Left lobe of liver (tissue), 2 donors: ENCODE measurements at regions not wholly inside any gene's neighbourhood (a gene's known extent, or its start where the extent isn't known, plus 50 kb on each side); places are given as distances from the start of the nearest gene placed in this dataset.

Source experiments
- ATAC-seq: fragments of 200-7000 bp; cut with Tn5 transposase; one replicate; pipeline ENCODE4 v1.9.1; 2020; ENCODE audit warnings: mild to moderate bottlenecking, moderate library complexity
- DNase-seq: peaks from one replicate; pipeline ENCODE4 v3.0.0-alpha.2; 2020; ENCODE audit warnings: low spot score
- donor health status: DM: no; HTN: no; CAD: no; lungs with moderate emphysema.
- donor health status: DM: no; HTN: yes; CAD: no.

- ATAC-seq: no peak
- DNase-seq: no peak
Observed at GRCh38 chr2:66691031-66691965, 256.4 kb downstream of the MEIS1 start.

- DNase-seq: no peak
- ATAC-seq: no peak
Observed at GRCh38 chr2:66692521-66693054, 257.7 kb downstream of the MEIS1 start.

GRCh38 chr2:66693076-66693965 lies 258.4 kb downstream of the MEIS1 start:
- DNase-seq (no peak), ATAC-seq (no peak)

DNA sequence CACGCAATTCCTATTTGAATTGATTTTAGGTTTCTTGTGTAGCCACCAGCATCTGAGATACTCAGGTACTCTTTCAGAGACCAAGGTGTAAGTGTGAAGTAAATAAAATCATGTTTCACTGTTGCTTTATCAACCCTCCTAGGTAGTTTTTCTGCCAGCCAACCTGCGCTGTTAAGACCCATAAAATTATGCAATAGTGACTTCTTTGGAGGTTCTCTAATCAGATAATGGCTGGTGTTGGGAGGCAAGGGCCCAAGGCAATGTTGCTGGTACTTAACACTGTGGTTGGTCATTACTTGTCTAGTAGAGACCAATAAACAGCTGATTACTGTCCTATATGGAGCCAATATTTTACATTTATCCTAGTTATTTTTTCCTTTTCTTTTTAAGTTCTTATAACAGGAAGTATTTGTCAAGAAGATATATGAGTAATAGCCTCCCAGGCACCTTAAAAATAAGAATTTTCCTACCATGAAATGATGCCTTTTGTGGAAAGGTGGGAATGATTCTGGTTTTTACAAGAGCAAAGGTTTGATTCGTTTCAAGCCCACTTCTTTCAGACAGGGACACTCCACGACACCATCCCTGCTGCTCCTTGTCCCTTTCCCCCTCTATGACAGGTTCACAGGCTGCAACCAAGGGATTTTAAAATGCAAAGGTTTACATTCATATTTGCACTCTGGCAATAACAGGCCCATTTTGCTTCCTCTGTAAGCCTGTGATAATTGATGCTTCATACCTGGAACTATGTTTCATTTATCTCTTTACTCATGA lies 259.3 kb downstream of the MEIS1 start:
- no peak for ATAC-seq
- DNase-seq: no peak

DNA sequence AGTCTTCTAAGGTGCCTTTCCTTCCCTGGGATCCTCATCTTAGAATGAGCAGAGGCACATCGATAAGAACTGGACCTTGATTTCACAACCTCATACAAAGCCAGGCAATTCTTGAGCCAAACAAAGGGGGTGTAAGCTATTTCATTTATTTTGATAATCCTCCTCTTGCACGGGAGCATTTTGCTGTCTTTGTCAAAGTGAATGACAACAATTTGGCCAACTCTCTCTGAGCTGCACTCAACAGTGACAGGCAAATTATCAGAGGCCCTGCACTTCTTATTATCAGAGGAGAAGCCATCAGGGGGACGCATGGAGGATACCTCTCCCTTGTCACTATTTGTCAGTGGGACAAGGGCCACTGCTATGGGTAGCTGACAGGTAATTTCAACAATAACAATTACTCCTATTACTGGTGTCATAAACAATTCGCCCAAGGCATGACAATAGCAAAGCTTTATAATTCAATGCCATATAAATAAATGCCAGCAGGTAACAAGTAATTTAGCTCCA lies 260.4 kb downstream of the MEIS1 start:
- no peak for ATAC-seq
- no peak for DNase-seq

- ATAC-seq: no peak
Observed at GRCh38 chr2:66696374-66696773, 261.4 kb downstream of the MEIS1 start.

GRCh38 chr2:66696886-66697285 lies 262.0 kb downstream of the MEIS1 start:
- ATAC-seq (no peak), DNase-seq (no peak)

More at GRCh38 chr2:66696374-66696773, 261.4 kb downstream of the MEIS1 start:
- DNase-seq: no peak

GRCh38 chr2:66697366-66697765 lies 262.4 kb downstream of the MEIS1 start:
- ATAC-seq: no peak

GRCh38 chr2:66698091-66698490 lies 263.2 kb downstream of the MEIS1 start:
- DNase-seq: no peak

More at GRCh38 chr2:66697366-66697765, 262.4 kb downstream of the MEIS1 start:
- DNase-seq: no peak

GRCh38 chr2:66698576-66699239 lies 263.8 kb downstream of the MEIS1 start:
- DNase-seq: no peak
- ATAC-seq: no peak

More at GRCh38 chr2:66698091-66698490, 263.2 kb downstream of the MEIS1 start:
- no peak for ATAC-seq

DNA sequence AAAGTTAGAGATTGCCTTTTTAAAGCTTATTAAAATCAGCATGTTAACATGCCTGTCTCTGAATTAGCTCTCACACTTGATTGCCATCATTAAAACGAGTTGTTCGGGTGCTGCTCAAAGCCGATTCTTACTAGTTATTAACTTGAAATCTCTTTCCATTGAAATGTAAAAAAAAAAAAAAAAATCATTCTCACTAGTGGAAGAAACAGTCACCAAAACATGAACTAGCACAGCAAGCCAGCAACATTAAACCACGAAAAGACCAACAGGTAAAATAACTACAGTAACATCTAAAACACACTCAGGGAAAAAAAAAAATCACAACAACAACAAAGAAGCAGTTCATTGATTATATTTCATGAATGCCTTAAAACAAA lies 264.5 kb downstream of the MEIS1 start:
- ATAC-seq: no peak
- DNase-seq: no peak

DNA sequence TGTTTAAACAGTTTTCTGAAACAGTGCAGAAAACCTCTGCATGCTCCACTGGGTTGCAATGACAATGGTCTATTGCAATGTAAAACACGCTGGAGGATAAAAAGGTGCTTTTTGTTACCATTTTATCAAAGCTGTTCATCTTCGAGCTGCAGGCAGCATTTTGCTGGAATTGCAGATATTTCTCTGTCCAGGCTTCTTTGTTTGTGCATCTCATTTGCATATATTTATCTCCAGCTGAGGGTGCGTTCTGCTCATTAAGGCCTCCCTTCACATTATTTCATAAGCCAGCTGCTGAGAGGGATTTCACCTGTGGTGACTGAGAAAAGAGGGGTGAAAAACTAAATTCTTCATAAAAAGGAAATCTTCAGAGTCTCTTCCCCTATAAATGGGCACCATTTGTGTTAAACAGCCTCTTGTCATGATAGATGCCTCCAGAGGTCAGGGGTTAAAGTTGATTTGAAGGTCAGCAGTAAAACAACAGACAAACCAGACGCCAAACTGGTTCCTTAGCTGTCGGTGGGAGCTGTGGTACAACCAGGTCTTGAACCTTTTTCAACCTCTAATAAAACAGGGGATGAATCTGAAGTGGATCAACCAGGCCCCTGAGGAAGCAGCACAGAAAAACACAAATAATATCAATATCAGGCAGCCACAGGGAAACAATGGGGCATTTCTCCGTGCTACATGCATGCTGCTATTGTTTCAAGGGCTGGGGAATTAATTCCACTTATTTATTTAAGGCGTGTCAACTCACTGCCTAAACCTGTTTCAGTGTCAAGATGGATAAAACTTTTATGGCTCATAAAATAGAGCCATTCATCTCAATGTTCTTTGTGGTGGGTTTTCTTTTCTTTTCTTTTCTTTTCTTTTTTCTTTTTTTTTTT lies 265.1 kb downstream of the MEIS1 start:
- ATAC-seq (no peak), DNase-seq (no peak)

- DNase-seq: no peak
- ATAC-seq: no peak
Observed at GRCh38 chr2:66700677-66701066, 265.7 kb downstream of the MEIS1 start.

GRCh38 chr2:66701251-66701650 lies 266.3 kb downstream of the MEIS1 start:
- ATAC-seq (no peak), DNase-seq (no peak)

DNA sequence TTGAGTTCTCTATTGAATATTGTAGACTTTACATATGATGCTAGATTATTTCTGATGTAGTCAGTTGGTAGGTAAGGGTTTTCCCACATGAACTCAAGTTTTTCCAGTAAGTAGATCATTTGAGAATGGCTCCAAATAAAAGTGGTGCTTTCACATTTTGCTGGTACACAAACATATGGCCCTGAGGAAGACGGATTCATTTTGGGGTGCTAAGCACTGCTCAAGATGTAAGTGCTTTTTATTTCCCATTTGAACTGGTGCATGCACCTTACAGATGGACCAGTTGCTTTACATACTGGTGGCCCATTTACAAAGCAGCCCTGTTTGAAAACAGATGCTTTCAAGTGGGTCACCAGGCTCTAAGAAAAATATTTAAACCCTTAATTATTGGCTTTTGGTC lies 266.7 kb downstream of the MEIS1 start:
- ATAC-seq (no peak), DNase-seq (no peak)

- no peak for DNase-seq
- ATAC-seq: no peak
Observed at GRCh38 chr2:66702301-66702700, 267.4 kb downstream of the MEIS1 start.

- DNase-seq (no peak), ATAC-seq (no peak)
Observed at GRCh38 chr2:66704786-66705185, 269.9 kb downstream of the MEIS1 start.

DNA sequence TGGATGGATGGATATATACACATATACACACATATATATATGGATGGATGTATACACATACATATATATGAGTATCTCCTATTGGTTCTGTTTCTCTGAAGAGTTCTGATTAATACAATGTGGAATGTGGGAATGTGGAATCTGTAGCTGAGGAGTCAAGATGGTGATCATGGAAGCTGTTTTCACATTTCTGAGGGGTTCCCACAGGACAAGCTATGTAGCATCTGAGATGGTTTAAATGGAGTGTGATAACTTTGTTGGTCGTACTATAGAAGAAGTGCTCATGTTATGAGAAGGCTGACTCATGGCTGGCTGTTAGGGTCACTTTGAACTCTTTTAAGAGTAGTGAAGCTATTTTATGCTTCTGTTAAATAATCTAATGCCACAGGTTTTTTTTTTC lies 279.7 kb downstream of the MEIS1 start:
- ATAC-seq: no peak
- no peak for DNase-seq
